ENCODE measurements at regions not wholly inside any gene's neighbourhood (a gene's known extent, or its start where the extent isn't known, plus 50 kb on each side); places are given as distances from the start of the nearest gene placed in this dataset.

DNA sequence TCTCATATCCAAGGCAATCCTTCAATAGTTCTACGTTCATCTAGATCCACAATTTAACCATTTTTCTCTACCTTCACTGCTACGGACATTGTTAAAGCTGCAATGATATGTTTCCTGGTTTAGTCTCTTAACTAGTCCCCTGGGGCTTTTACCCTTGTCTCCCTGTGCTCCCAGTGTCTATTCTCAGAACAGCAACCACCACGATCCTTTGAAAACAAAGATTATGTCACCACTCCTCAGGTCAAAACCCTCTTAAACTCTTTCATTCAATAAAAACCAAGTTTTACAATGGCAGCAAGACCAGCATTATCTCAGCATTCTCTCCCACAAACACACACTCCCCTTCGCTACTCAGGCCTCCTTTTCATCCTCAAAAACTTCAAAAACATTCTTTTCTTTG lies 298.2 kb upstream of the CHST9 start:
- no peak overlapping the region for H3K27ac ChIP-seq
- no peaks in the 10 kb centered on the region for H3K9me3 ChIP-seq
- no peaks in the 10 kb centered on the region for H3K27me3 ChIP-seq
- intact Hi-C loops (cut with DNase I; ENCODE audit: low total_unique reads): no loop called here
- DNase-seq: no peak
- H3K4me3 ChIP-seq: no peak overlapping the region
- no peaks in the 10 kb centered on the region for H3K36me3 ChIP-seq
- TF ChIP-seq POLR2A (IDR thresholded peaks at IDR 0.05) (no peak), CTCF (IDR thresholded peaks at IDR 0.05) (no peak)
- no peaks in the 10 kb centered on the region for H3K4me1 ChIP-seq

GRCh38 chr18:27478459-27478858 lies 293.4 kb upstream of the CHST9 start:
- Histone ChIP-seq H3K4me3 (no peak overlapping the region), H3K27me3 (no peaks in the 10 kb centered on the region), H3K9me3 (no peaks in the 10 kb centered on the region), H3K4me1 (no peaks in the 10 kb centered on the region), H3K36me3 (no peaks in the 10 kb centered on the region), H3K27ac (no peak overlapping the region)
- no peak for TF ChIP-seq POLR2A (IDR thresholded peaks at IDR 0.05)
- no peak for TF ChIP-seq CTCF (IDR thresholded peaks at IDR 0.05)
- no peak for DNase-seq
- intact Hi-C loops (cut with DNase I; ENCODE audit: low total_unique reads): no loop called here

GRCh38 chr18:27473318-27473717 lies 288.2 kb upstream of the CHST9 start:
- intact Hi-C loops (cut with DNase I; ENCODE audit: low total_unique reads): no loop called here
- Histone ChIP-seq H3K9me3 (no peaks in the 10 kb centered on the region), H3K4me1 (no peaks in the 10 kb centered on the region), H3K4me3 (no peak overlapping the region), H3K36me3 (no peaks in the 10 kb centered on the region), H3K27me3 (no peaks in the 10 kb centered on the region), H3K27ac (no peak overlapping the region)
- TF ChIP-seq POLR2A (IDR thresholded peaks at IDR 0.05) (no peak), CTCF (IDR thresholded peaks at IDR 0.05) (no peak)
- no peak for DNase-seq

- Histone ChIP-seq H3K36me3 (no peaks in the 10 kb centered on the region), H3K9me3 (no peaks in the 10 kb centered on the region), H3K27me3 (no peaks in the 10 kb centered on the region), H3K27ac (no peak overlapping the region), H3K4me1 (no peaks in the 10 kb centered on the region), H3K4me3 (no peak overlapping the region)
- TF ChIP-seq POLR2A (IDR thresholded peaks at IDR 0.05): no peak
- no peak for TF ChIP-seq CTCF (IDR thresholded peaks at IDR 0.05)
- DNase-seq: no peak
- intact Hi-C loops (cut with DNase I; ENCODE audit: low total_unique reads): no loop called here
Observed at GRCh38 chr18:27467073-27467472, 282.0 kb upstream of the CHST9 start.

DNA sequence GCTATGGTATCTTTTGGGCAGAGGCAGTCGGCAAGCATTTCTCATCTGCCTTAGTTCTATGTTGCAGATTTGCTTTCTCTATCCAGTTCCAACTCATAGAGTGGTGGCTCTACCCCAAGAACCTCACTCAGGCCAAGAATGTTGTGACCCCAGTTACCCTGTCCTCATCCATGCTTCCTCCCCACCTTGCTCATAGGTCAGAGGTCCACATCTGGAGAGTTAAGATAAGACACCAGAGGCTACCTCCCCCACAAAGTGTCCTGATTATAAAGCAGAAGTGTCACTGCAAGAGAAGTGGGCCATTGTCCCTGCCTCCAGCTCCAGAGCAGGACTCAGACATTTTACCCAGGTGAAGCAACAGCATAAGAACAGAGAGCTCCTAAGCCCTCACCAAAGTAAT lies 276.8 kb upstream of the CHST9 start:
- Histone ChIP-seq H3K36me3 (no peaks in the 10 kb centered on the region), H3K4me1 (no peaks in the 10 kb centered on the region), H3K9me3 (no peaks in the 10 kb centered on the region), H3K4me3 (no peak overlapping the region), H3K27ac (no peak overlapping the region), H3K27me3 (no peaks in the 10 kb centered on the region)
- TF ChIP-seq CTCF (IDR thresholded peaks at IDR 0.05) (no peak), POLR2A (IDR thresholded peaks at IDR 0.05) (no peak)
- intact Hi-C loops (cut with DNase I; ENCODE audit: low total_unique reads): no loop called here
- DNase-seq: no peak

Data from uterus (tissue), 3 donors.